ENCODE measurements at regions not wholly inside any gene's neighbourhood (a gene's known extent, or its start where the extent isn't known, plus 50 kb on each side); places are given as distances from the start of the nearest gene placed in this dataset.

DNA sequence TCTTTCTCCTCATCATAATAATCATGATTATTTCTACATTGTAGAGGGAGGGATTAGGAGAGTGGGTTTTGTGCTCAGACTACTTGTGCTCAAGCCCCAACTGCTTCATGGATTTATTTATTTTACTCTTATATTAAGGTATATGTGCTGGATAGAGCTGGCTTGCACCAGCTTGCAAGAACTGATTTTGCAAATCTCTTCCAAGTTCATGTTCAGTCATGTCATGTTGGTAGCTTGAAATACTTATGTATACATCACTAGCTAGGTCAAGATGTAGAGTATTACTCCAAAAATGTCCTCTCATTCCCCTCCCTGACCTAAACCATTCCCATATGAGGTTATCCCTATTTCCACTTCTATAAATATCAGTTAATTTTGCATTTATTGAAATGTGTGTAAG, 293.9 kb upstream of the RBMS3 start:
- no peak for TF ChIP-seq POLR2A (IDR thresholded peaks at IDR 0.05)
- TF ChIP-seq, protein P1, sequence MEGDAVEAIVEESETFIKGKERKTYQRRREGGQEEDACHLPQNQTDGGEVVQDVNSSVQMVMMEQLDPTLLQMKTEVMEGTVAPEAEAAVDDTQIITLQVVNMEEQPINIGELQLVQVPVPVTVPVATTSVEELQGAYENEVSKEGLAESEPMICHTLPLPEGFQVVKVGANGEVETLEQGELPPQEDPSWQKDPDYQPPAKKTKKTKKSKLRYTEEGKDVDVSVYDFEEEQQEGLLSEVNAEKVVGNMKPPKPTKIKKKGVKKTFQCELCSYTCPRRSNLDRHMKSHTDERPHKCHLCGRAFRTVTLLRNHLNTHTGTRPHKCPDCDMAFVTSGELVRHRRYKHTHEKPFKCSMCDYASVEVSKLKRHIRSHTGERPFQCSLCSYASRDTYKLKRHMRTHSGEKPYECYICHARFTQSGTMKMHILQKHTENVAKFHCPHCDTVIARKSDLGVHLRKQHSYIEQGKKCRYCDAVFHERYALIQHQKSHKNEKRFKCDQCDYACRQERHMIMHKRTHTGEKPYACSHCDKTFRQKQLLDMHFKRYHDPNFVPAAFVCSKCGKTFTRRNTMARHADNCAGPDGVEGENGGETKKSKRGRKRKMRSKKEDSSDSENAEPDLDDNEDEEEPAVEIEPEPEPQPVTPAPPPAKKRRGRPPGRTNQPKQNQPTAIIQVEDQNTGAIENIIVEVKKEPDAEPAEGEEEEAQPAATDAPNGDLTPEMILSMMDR (IDR thresholded peaks at IDR 0.05 in 8 of 11, conservative IDR thresholded peaks at IDR 0.05 in 3 of 11) = no peak
- TF ChIP-seq POLR2AphosphoS5 (IDR thresholded peaks at IDR 0.05) = no peak
